Fibroblast of skin of abdomen (primary cell): ENCODE measurements at regions not wholly inside any gene's neighbourhood (a gene's known extent, or its start where the extent isn't known, plus 50 kb on each side); places are given as distances from the start of the nearest gene placed in this dataset.
"Not testable (repeated sequence)": the region's sequence is repeated elsewhere in the genome, so short reads cannot be mapped to it uniquely, and the experiment has no call there.

Experiments used
- DNase-seq: peaks from one replicate; pipeline ENCODE4 v3.0.0-alpha.2; 2013

DNA sequence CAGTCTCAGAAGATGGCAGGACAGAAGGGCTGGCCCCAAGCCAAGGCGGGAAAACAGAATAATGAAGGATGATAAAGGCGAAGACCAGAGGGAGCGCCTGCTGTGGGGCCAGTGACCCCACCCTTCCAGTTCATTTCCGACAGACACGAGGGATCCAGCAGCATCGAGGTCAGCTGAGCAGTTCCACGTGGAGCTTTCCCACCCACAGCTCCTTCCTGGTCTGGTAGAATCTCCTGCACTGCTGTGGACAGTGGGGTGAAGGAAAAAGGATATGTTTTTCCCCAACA is 265.9 kb upstream of the VLDLR start:
- DNase-seq = no peak

DNA sequence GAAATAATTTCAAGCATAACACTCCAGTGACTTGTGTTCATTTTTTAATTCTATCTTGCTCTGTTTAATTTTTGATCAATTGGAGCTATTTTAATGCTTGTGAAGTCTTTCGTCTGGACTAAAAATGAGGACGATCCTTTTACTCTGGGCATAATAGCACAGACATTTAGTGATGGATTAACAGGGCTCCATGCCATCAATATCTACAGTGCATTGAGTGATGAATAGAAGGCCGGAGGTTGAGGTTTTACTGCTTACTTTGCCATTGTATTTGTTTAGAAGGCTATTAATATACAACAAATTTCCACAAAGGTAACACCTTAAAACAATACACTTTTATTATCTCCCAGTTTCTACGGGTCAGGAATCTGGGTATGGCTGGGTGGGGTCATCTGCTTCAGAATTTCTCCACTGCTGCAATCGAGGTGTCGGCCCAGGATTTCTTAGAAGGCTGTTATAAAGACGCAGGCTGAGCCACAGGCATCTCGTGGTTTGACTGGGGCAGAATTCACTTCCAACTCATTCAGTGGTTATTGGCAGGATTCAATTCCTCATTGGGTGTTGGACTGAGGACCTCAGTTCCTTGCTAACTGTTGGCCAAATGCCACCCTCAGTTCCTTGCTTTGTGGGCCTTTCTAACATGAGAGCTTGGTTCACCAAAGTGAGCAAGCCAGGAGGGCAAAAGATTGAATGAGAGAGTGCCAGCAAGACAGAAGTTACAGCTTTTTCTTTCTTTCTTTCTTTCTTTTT is 265.4 kb upstream of the VLDLR start:
- DNase-seq = peak; percentile 21

DNA sequence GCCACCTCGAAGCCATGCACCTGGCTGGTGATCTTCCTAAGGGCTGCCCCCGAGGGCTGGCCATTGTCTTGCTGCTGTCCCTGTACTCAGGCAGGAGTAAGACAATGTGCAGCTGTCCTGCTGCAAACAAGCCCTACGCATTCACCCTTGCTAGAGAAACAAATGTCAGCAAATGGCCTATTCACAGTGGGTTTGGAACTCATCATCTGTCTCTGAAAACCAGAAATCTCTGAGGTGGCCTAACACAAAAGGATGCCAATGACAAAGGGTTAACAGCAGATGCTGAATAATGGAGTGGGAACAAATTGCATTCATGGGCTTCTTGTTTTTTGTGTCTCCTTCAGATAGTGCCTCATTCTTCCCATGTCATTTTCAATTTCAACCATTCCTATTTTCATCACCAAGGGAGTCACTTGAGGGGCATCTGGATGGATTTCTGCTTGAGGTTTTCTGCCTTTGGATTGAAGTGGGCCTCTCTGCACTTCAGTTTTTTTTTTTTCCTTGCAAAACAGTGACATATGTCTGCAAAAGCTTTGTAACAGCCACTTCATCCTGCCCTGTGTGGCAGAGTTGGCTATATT is 261.6 kb upstream of the VLDLR start:
- no peak for DNase-seq

DNA sequence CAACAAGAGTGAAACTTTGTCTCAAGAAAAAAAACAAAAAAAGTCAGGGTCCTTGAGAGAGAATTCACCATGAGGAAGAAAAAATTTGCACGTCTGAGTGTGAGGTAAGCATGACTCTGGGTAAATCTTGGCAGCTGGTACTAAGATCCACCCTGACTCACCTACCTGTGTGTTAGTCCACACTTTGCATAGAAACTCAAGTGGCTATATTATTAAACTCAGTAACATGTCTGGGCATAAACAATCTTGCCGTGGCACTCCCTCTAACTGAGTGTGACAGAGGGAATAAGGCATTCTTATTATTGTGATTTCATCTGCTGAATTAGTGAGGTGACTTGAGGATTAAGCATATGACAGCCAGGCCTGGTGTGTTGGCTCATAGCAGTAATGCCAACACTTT is 259.4 kb upstream of the VLDLR start:
- DNase-seq = no peak

DNA sequence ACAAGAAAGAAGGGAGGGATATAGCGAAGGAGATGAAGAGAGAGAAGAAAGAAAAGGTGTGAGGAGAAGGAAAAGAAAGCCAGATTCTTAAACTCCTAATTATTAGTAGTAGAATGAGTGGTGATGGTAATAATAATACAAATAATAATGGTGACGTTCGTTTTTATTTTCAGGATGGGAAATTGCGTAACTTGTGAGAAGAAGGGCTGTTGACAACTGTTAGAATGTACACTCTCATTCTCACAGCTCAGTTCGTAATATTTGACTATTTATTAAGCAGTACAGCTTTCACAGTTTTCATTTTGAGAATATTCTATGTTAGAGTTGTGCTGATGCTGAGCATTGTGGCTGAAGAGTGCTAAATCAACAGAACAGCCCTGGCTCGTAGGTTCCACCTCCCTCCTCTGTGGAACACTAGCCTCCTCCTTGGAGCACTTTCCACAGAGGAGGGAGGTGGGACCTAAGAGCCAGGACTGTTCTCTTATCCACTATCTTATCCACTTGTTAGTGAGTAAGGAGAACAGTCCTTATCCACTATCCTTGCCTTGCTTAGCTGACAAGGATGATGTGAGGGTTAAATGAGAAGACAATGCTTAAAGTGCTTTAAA is 258.3 kb upstream of the VLDLR start:
- DNase-seq = no peak

DNA sequence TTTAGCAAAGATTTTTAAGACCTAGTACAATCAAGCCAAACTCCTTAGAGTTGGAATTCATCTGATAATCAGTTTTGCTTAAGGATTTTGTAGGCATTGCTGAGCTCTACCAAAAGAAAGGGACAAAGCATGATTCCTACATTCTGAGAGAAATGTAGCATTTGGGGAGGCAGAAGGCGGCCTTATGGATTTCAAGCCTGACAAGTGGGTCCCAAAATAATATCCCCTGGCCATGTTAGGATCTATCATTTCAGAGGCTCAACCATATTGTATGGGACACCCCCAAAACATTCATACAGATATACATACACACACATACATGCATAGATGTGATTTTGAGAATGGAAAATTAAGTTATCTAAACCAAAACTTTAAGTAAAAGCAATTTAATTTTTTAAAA is 257.8 kb upstream of the VLDLR start:
- DNase-seq = no peak

DNA sequence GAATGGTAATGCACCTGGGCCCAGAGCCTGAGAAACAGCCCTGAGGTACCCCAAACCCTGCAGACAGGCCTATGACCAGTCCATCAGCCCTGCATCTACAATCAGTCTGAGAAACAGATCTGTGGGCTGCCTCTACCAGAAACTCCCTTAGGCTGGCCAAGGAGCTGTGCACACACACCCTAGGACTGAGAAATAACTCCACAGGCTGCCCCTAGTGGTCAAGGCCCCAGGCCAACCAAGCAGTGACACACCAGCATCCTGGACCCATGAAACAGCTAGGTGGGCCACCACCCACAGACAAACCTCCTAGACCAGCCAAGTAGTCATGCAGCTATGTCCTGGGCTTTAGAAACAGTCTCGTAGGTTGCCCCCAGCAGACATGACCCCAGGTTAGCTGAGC is 253.6 kb upstream of the VLDLR start:
- DNase-seq = no peak

DNA sequence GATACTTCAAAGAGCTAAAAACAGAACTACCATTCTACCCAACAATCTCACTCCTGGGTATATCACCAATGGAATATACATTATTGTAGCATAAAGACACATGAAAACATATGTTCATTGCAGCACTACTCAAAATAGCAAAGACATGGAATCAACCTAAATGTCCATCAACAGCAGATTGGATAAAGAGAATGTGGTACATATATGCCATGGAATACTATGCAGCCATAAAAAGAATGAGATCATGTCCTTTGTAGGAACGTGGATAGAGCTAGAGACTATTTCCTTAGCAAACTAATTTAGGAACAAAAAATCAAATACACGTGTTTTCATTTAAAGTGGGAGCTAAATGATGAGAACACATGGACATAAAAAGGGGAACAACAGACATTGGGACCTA is 247.9 kb upstream of the VLDLR start:
- DNase-seq = no peak

DNA sequence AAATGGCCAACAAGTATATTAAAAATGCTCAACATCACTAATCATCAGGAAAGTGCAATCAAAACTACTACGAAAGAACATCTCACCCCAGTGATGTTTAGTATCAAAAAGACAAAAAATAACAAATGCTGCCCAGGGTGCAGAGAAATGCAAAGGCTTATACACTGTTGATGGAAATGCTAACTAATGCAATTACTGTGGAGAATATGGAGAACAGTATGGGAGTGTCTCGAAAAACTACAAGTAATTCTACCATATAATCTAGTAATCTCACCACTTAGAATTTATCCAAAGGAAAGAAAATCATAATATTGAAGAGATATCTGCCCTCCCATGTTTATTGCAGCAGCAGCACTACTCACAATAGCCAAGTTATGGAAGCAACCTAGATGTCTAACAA is 246.5 kb upstream of the VLDLR start:
- no peak for DNase-seq

DNA sequence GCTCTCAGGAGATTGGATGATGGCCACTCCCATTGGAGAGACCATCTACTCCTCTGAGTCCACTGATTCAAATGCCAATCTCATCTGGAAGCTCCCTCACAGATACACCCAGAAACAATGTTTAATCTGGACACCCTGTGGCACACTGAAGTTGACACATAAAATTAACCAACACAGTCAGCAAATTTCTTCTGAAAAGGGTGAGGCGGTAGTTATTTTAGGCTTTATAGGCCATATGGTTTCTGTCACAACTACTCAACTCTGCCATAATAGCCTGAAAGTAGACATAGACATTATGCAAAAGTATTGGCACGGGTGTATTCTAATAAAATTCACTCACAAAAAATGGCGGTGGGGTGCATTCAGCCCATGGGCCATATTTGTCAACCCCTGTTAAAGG is 244.5 kb upstream of the VLDLR start:
- DNase-seq = no peak

DNA sequence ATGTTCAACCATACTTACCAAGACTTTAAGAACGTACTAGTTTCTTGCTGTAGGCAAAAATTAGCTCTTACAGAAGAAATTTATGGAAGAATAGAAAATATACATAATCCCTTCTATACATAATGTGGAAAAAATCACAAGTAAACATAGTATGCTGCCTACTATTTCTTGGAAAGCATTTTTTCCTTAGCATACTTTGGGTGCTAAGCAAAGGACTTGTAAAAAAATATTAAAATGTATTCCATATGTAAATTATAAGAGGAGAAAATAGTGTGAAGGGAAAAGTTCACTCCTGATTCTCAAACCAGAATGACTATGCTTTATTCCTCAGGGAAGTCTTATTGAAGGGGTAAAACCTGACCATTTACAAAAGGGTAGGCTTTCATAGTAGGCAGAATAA is 243.8 kb upstream of the VLDLR start:
- no peak for DNase-seq

DNA sequence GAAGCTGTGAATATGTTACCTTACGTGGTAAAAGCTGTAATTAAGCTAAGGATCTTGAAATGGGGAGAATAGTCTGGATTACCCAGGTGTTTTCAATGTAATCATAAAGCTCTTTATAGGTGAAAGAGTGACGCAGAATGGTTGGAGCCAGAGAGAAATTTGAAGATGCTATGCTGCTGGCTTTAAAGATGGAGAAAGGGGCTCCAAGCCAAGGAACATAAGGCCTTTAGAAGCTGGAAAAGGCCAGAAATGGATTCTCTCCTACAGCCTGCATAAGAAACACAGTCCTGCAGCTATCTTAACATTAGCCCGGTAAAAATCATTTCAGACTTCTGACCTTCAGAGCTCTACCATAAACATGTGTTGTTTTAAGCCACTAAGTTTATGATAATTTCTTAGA is 243.3 kb upstream of the VLDLR start:
- DNase-seq = no peak

DNA sequence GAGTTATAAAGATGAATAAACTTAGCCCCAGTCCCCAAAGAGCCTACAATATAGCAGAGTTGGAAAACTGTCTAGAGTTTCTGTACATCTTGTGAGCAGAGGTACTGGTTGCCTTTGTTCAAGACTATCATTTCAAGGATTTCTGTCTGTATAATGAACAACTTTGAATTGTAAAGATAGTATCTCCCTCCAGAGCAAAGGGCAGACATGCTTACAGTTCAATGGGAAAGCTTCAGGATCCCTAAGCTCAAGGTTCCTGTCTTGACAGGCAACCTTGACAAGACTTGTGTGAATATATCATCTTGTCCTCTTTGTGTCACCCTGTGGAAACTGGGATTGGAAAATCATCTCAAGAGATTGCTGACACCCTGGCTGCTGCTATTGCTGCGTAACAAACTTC is 242.8 kb upstream of the VLDLR start:
- no peak for DNase-seq

DNA sequence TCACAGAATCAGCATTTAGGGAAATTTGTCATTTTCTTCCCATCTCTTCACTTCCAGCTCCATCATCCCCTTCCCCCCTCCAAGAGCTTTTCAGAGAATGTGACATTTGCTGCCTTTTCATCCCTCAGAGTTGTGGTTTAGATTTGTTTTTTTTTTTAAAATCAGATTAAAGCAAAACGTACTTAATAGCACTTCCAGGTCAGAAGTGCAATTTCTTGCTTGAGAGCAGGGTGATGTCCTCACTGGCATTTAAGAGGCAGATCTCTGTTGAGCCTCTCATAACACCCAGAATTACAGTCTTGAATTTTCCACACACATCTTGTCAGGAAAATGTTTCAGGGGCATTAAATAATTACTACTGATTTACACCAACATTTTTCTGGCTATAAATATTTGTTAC is 236.8 kb upstream of the VLDLR start:
- no peak for DNase-seq

DNA sequence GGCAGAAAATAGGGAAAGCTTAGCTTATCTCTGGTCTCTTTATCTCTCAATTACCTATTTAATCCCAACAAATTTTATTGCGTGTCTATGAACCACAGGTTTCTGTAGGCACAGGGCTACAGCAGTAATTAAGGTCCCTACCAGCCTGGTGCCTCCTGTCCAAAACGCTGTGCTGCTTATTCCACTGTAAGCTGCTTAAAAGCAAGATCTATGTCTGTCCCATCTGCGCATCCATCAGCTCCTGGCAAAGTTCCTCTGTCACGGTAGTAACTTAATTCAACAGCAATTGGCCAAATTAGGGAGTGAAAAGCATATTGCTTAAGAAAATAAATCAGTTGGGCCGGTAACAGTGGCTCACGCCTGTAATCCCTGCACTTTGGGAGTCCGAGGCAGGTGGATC is 235.8 kb upstream of the VLDLR start:
- DNase-seq = no peak

DNA sequence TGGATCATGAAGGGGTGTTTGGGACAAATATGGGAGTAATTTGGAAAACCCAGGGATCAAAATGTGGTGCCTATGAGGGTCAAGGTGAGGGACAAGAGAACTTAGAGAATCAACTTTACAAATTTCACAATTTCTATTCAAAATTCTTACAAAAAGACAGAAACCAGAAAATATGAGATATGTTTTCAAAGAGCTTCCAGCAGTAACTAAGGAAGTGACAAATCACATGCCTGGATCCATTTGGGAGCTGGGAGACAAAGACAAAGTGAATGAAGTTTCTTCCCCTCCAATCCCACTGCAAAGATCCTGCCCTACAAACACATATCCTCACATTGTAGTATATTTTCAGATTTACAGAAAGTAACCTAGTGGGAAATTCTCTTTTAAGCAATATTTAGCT is 235.0 kb upstream of the VLDLR start:
- no peak for DNase-seq

DNA sequence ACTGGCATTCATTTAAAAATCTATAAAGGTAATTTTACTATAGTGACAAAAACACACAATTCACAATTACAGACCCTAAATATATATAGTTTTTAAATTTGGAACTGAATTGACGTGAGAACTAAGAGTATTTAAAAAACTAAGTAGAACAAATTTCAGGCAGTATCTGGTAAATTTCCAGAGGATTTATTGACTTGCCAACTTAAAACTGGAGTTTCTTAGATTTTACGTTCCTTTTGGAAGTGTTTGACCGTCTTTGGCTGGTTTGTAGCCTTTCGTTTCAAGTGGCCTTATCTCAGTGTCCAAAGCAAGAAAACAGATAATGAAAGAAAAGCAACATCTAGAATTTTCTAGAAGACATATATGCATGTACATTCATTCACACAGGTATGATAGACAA is 234.4 kb upstream of the VLDLR start:
- DNase-seq = no peak

DNA sequence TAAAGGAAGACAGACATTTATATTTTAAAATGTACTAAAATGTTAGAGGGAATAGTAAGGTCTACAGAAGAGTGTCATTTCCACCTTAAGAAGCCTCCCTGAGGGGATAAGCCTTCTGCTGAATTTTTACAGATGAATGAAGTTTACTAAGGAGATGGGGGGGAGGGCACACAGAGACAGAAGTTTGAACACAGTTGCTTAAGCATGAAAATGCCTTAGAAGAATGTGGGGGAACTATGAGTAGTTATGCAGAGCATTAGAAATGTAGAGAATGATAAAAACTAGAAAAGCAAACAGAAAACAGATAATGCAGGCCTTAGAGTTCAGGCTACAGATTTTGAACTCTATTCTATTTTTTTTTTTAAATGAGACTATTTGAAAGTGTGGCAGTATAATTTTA is 232.2 kb upstream of the VLDLR start:
- DNase-seq = no peak

DNA sequence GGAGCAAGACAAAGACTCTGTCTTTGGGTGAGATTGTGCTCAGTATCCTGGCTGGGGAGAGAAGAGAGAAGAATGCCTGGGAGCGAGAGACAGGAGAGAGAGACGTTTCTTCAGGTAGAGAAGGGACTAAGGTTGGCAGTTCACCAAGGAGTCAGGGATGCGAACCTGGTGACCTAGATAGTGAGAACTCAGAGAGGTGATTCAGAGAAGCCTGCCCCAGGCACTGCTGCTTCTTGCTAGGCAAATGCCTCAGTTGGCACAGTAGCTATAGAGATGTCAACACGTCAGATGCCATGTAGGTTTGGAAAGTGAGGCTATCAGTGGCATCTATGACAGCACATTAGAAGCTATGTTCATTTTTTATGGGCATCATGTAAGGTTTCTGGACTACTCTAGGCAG is 231.6 kb upstream of the VLDLR start:
- DNase-seq = no peak

DNA sequence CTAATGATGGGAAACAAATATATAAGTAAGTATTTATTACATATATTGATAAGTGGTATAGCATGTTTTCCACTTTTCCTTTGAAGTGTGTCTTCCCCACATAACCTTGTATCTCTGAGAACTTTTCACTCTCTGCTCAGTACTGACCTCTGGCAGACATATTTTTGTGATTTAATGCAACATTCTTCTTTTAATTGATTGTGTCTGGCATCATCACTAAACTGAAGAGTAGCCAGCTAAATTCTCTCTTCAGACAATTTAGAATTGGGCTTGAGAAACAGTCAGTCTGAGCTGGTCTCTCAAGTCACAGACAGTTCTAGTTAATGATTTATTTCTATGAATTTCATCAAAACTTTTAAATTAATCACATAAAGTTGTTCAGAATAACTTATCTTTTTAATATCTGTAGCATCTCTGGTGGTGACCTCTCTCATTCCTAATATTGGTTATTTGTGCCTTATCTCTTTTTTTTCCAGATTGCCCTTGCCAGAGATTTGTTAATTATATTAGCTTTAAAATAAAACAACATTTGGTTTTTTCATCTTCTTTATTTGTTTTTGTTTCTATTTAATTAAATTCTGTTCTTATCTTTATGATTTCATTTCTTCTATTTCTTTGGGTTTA is 230.0 kb upstream of the VLDLR start:
- not testable (repeated sequence) for DNase-seq

DNA sequence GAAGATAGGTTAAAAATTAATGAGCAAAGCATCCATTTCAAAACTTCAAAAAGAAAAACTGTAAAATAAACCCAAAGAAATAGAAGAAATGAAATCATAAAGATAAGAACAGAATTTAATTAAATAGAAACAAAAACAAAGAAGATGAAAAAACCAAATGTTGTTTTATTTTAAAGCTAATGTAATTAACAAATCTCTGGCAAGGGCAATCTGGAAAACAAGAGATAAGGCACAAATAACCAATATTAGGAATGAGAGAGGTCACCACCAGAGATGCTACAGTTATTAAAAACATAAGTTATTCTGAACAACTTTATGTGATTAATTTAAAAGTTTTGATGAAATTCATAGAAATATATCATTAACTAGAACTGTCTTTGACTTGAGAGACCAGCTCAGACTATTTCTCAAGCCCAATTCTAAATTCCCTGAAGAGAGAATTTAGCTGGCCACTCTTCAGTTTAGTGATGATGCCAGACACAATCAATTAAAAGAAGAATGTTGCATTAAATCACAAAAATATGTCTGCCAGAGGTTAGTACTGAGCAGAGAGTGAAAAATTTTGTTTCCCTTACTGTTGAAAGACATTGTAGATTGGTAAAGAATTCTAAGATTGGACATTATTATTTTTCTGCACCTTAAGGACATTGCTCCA is 227.4 kb upstream of the VLDLR start:
- DNase-seq = not testable (repeated sequence)

DNA sequence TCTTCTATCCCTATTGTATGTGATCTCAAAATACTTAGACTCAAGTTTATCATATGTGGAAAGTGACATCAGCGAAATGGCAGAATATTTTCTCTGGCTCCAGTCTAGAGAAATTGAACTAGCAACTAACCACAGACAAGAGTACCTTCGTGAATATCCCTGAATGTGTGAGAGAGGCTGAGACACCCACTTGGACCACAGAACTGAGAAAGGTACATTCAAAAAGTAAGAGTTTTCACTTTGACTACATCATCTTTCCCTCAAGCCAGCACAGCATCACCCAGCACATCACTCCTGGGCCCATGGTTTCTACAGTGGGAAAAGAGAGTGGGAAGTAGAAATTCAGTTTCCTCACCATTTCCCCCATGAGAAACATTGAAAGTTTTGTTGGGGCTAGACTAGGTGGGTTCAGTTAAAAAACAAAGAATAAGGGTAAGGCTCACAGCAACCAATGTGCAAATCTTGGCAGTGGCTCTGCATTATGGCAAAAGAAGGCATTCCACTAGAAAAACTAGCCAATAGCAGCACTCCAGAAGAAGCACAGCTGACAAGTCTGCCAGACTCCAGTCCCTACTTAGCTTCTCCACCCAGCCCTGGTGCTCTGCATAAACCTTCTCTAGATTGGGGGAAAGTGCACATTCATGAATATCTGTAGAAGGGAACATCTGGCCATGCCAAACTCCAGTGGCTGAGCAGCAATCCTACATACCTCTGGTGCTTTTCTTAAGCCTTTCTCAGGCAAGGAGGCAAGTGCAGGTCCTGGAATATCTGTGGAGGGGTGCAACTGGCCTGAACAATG is 225.6 kb upstream of the VLDLR start:
- no peak for DNase-seq
